ENCODE measurements at regions not wholly inside any gene's neighbourhood (a gene's known extent, or its start where the extent isn't known, plus 50 kb on each side); places are given as distances from the start of the nearest gene placed in this dataset.

GRCh38 chr10:129140921-129141885 lies 325.8 kb upstream of the MGMT start:
- no peak overlapping the region for H3K27ac ChIP-seq (ENCODE audit: low read depth, low read length)
- H3K27me3 ChIP-seq (ENCODE audit: control insufficient read depth, low read length), result no peaks in the 10 kb centered on the region
- no peak for TF ChIP-seq EZH2phosphoT487 (IDR thresholded peaks at IDR 0.05; ENCODE audit: borderline replicate concordance, low read length)
- TF ChIP-seq CTCF (IDR thresholded peaks at IDR 0.05; ENCODE audit: low read depth, low read length, poor library complexity, severe bottlenecking), result no peak
- no peaks in the 10 kb centered on the region for H3K9me3 ChIP-seq (ENCODE audit: control insufficient read depth, insufficient read depth, low read length)
- H4K20me1 ChIP-seq (ENCODE audit: control insufficient read depth, insufficient read depth, low read depth, low read length), result no peaks in the 10 kb centered on the region
- no peak overlapping the region for H3K4me2 ChIP-seq (ENCODE audit: low read length)
- no peaks in the 10 kb centered on the region for H3F3A ChIP-seq (ENCODE audit: control insufficient read depth, insufficient read depth)
- no peak overlapping the region for H3K4me3 ChIP-seq (ENCODE audit: low read length)
- H3K36me3 ChIP-seq (ENCODE audit: control insufficient read depth, low read length), result no peaks in the 10 kb centered on the region
- no peaks in the 10 kb centered on the region for H3K79me2 ChIP-seq (ENCODE audit: control insufficient read depth, low read length)
- no peaks in the 10 kb centered on the region for H3K9me2 ChIP-seq (replicated peaks; ENCODE audit: control insufficient read depth, low read length)
- H3K4me1 ChIP-seq (ENCODE audit: control insufficient read depth, low read length), result no peaks in the 10 kb centered on the region

GRCh38 chr10:129151281-129151680 lies 315.8 kb upstream of the MGMT start:
- Histone ChIP-seq H3K27ac (ENCODE audit: low read depth, low read length) (no peak overlapping the region), H3K9me2 (replicated peaks; ENCODE audit: control insufficient read depth, low read length) (no peaks in the 10 kb centered on the region)

GRCh38 chr10:129156406-129156805 lies 310.6 kb upstream of the MGMT start:
- Histone ChIP-seq H3K27ac (ENCODE audit: low read depth, low read length) (no peak overlapping the region), H3K9me2 (replicated peaks; ENCODE audit: control insufficient read depth, low read length) (no peaks in the 10 kb centered on the region), H3F3A (ENCODE audit: control insufficient read depth, insufficient read depth) (no peaks in the 10 kb centered on the region), H3K27me3 (ENCODE audit: control insufficient read depth, low read length) (no peaks in the 10 kb centered on the region), H3K4me2 (ENCODE audit: low read length) (no peak overlapping the region), H3K9me3 (ENCODE audit: control insufficient read depth, insufficient read depth, low read length) (no peaks in the 10 kb centered on the region), H4K20me1 (ENCODE audit: control insufficient read depth, insufficient read depth, low read depth, low read length) (no peaks in the 10 kb centered on the region), H3K79me2 (ENCODE audit: control insufficient read depth, low read length) (no peaks in the 10 kb centered on the region), H3K4me3 (ENCODE audit: low read length) (no peak overlapping the region), H3K4me1 (ENCODE audit: control insufficient read depth, low read length) (no peaks in the 10 kb centered on the region), H3K36me3 (ENCODE audit: control insufficient read depth, low read length) (no peaks in the 10 kb centered on the region)
- no peak for TF ChIP-seq EZH2phosphoT487 (IDR thresholded peaks at IDR 0.05; ENCODE audit: borderline replicate concordance, low read length)
- no peak for TF ChIP-seq CTCF (IDR thresholded peaks at IDR 0.05; ENCODE audit: low read depth, low read length, poor library complexity, severe bottlenecking)

More at GRCh38 chr10:129151281-129151680, 315.8 kb upstream of the MGMT start:
- H3K79me2 ChIP-seq (ENCODE audit: control insufficient read depth, low read length), result no peaks in the 10 kb centered on the region
- H3K4me1 ChIP-seq (ENCODE audit: control insufficient read depth, low read length), result no peaks in the 10 kb centered on the region
- no peak for TF ChIP-seq EZH2phosphoT487 (IDR thresholded peaks at IDR 0.05; ENCODE audit: borderline replicate concordance, low read length)
- TF ChIP-seq CTCF (IDR thresholded peaks at IDR 0.05; ENCODE audit: low read depth, low read length, poor library complexity, severe bottlenecking), result no peak
- H3K4me3 ChIP-seq (ENCODE audit: low read length), result no peak overlapping the region
- H3K9me3 ChIP-seq (ENCODE audit: control insufficient read depth, insufficient read depth, low read length), result no peaks in the 10 kb centered on the region
- no peaks in the 10 kb centered on the region for H3K27me3 ChIP-seq (ENCODE audit: control insufficient read depth, low read length)
- H4K20me1 ChIP-seq (ENCODE audit: control insufficient read depth, insufficient read depth, low read depth, low read length), result no peaks in the 10 kb centered on the region
- no peaks in the 10 kb centered on the region for H3F3A ChIP-seq (ENCODE audit: control insufficient read depth, insufficient read depth)
- no peaks in the 10 kb centered on the region for H3K36me3 ChIP-seq (ENCODE audit: control insufficient read depth, low read length)
- no peak overlapping the region for H3K4me2 ChIP-seq (ENCODE audit: low read length)

Measured in DOHH2 (cell line).